Esophagus muscularis mucosa (tissue), 4 donors: ENCODE measurements at regions not wholly inside any gene's neighbourhood (a gene's known extent, or its start where the extent isn't known, plus 50 kb on each side); places are given as distances from the start of the nearest gene placed in this dataset.

Source experiments
- DNase-seq: peaks from one replicate; pipeline ENCODE4 v3.0.0-alpha.2; 2017; ENCODE audit errors: extremely low spot score
- H3K27ac ChIP-seq, 4 donors: fragments of 200-600 bp; sonication (generic); replicated peaks in 1 of 4; 1 replicate in 3 of 4; 2 replicates in 1 of 4; pipeline ENCODE4 v1.5.1; 2016 to 2019; ENCODE audit warnings: mild to moderate bottlenecking in 1 of 4
- H3K27me3 ChIP-seq, 4 donors: fragments of 200-600 bp; sonication (generic); one replicate each; pipeline versions ENCODE4 v1.5.1 to v1.6.0; 2016 to 2019
- H3K36me3 ChIP-seq, 4 donors: fragments of 200-600 bp; sonication (generic); one replicate each; pipeline ENCODE4 v1.5.1; 2016 to 2019
- H3K4me1 ChIP-seq, 4 donors: fragments of 200-600 bp; sonication (generic); one replicate each; pipeline ENCODE4 v1.5.1; 2016 to 2019
- H3K4me3 ChIP-seq, 4 donors: fragments of 200-600 bp; sonication (generic); 1 replicate in 2 of 4; 2 replicates in 2 of 4; pipeline ENCODE4 v1.5.1; 2016 to 2019; ENCODE audit warnings: mild to moderate bottlenecking in 4 of 4, moderate library complexity in 1 of 4
- H3K9me3 ChIP-seq, 4 donors: fragments of 200-600 bp; sonication (generic); 1 replicate in 3 of 4; 2 replicates in 1 of 4; pipeline ENCODE4 v1.5.1; 2016 to 2019
- CTCF ChIP-seq, 3 experiments: fragments of 200-600 bp in 2 of 3; fragments of 450-650 bp in 1 of 3; sonication (generic) in 2 of 3; IDR thresholded peaks; one replicate each; pipeline ENCODE4 v1.5.1; 2017 to 2019; ENCODE audit warnings: antibody characterized with exemption in 3 of 3, mild to moderate bottlenecking in 2 of 3, moderate library complexity in 1 of 3
- EP300 ChIP-seq: sonication (generic); formaldehyde crosslinking; IDR thresholded peaks from one replicate; pipeline ENCODE4 v1.6.1; 2017; ENCODE audit warnings: antibody characterized with exemption
- POLR2A ChIP-seq: fragments of 450-650 bp; IDR thresholded peaks from one replicate; pipeline ENCODE4 v1.6.1; 2017; ENCODE audit warnings: antibody characterized with exemption, moderate library complexity, mild to moderate bottlenecking, low read depth
- POLR2AphosphoS5 ChIP-seq, 2 donors: sonication (generic); formaldehyde crosslinking; IDR thresholded peaks; one replicate each; pipeline ENCODE4 v1.6.1; 2017; ENCODE audit warnings: antibody characterized with exemption in 2 of 2
- WGBS: methylation state at CpG from one replicate; pipeline ENCODE4 v1.1.5; 2018; 5-methylcytosine and 5-hydroxymethylcytosine counted together
- intact Hi-C: fragments of 100-400 bp; cut with DNase I; formaldehyde crosslinking; loops from one replicate; pipeline ENCODE4 v1.15.1; 2023

GRCh38 chr6:27582928-27583725 is 110.2 kb upstream of the ZNF184 start:
- Histone ChIP-seq H3K36me3 (no peaks in the 10 kb centered on the region), H3K27me3 (peaks cover 0 to 77% (median 11%) of the 10 kb centered on the region in 4 donors), H3K27ac (no peak overlapping the region), H3K4me3 (no peak overlapping the region), H3K9me3 (no peaks in the 10 kb centered on the region), H3K4me1 (peaks cover 0 to 5% (median 0%) of the 10 kb centered on the region in 4 donors)
- DNase-seq: no peak
- TF ChIP-seq POLR2A (no peak), POLR2AphosphoS5 (IDR thresholded peaks at IDR 0.05) (no peak), CTCF (IDR thresholded peaks at IDR 0.05) (no peak), EP300 (no peak)
- intact Hi-C loops: no loop called here
- WGBS: 10% methylated on average over 32 of the region's 32 CpGs

GRCh38 chr6:27579973-27580372 is 107.1 kb upstream of the ZNF184 start:
- H3K27me3 ChIP-seq: peaks cover 0 to 68% (median 4%) of the 10 kb centered on the region in 4 donors
- DNase-seq: no peak
- TF ChIP-seq POLR2A (no peak), POLR2AphosphoS5 (IDR thresholded peaks at IDR 0.05) (no peak), EP300 (no peak), CTCF (IDR thresholded peaks at IDR 0.05) (no peak)
- peaks cover 0 to 5% (median 0%) of the 10 kb centered on the region in 4 donors for H3K4me1 ChIP-seq
- intact Hi-C loops: no loop called here
- no peak overlapping the region for H3K4me3 ChIP-seq
- H3K36me3 ChIP-seq: no peaks in the 10 kb centered on the region
- H3K27ac ChIP-seq: no peak overlapping the region
- H3K9me3 ChIP-seq: no peaks in the 10 kb centered on the region
- WGBS: 83% methylated on average over 2 of the region's 2 CpGs

- Histone ChIP-seq H3K4me3 (no peak overlapping the region), H3K27me3 (peaks cover 0 to 50% (median under 1%) of the 10 kb centered on the region in 4 donors), H3K36me3 (no peaks in the 10 kb centered on the region), H3K4me1 (no peaks in the 10 kb centered on the region), H3K9me3 (no peaks in the 10 kb centered on the region), H3K27ac (no peak overlapping the region)
- WGBS: 78% methylated on average over 1 of the region's 1 CpG
- intact Hi-C loops: no loop called here
- TF ChIP-seq CTCF (IDR thresholded peaks at IDR 0.05): no peak
- TF ChIP-seq POLR2A: no peak
- TF ChIP-seq POLR2AphosphoS5 (IDR thresholded peaks at IDR 0.05): no peak
- TF ChIP-seq EP300: no peak
- DNase-seq: no peak
These were observed 105.0 kb upstream of the ZNF184 start for GRCh38 chr6:27577922-27578321.

- intact Hi-C loops: no loop called here
- Histone ChIP-seq H3K4me1 (no peaks in the 10 kb centered on the region), H3K4me3 (no peak overlapping the region), H3K27ac (no peak overlapping the region), H3K27me3 (peaks cover 0 to 33% (median 0%) of the 10 kb centered on the region in 4 donors), H3K36me3 (no peaks in the 10 kb centered on the region), H3K9me3 (no peaks in the 10 kb centered on the region)
- TF ChIP-seq EP300 (no peak), CTCF (IDR thresholded peaks at IDR 0.05) (no peak)
- 71% methylated on average over 10 of the region's 10 CpGs for WGBS
- DNase-seq: no peak
These were observed 102.9 kb upstream of the ZNF184 start for GRCh38 chr6:27575594-27576361.
